ENCODE measurements at regions not wholly inside any gene's neighbourhood (a gene's known extent, or its start where the extent isn't known, plus 50 kb on each side); places are given as distances from the start of the nearest gene placed in this dataset.
"Not testable (repeated sequence)": the region's sequence is repeated elsewhere in the genome, so short reads cannot be mapped to it uniquely, and the experiment has no call there.

- FAIRE-seq = no peak
Measured at GRCh38 chr12:89225808-89226411, 126.4 kb downstream of the DUSP6 start.

GRCh38 chr12:89225401-89225800 is 126.9 kb downstream of the DUSP6 start:
- FAIRE-seq = no peak

GRCh38 chr12:89222580-89222979 is 129.7 kb downstream of the DUSP6 start:
- not testable (repeated sequence) for FAIRE-seq

GRCh38 chr12:89217472-89217871 is 134.8 kb downstream of the DUSP6 start:
- FAIRE-seq = no peak

GRCh38 chr12:89216211-89216952 is 135.9 kb downstream of the DUSP6 start:
- FAIRE-seq = no peak

GRCh38 chr12:89215196-89215595 is 137.1 kb downstream of the DUSP6 start:
- no peak for FAIRE-seq

- no peak for FAIRE-seq
Measured at GRCh38 chr12:89213747-89214146, 138.6 kb downstream of the DUSP6 start.

- FAIRE-seq = no peak
Measured at GRCh38 chr12:89213139-89213538, 139.2 kb downstream of the DUSP6 start.

GRCh38 chr12:89212339-89212771 is 139.9 kb downstream of the DUSP6 start:
- FAIRE-seq = no peak

- no peak for FAIRE-seq
Measured at GRCh38 chr12:89211456-89211855, 140.8 kb downstream of the DUSP6 start.

- no peak for FAIRE-seq
Measured at GRCh38 chr12:89210277-89210676, 142.0 kb downstream of the DUSP6 start.

- FAIRE-seq = no peak
Measured at GRCh38 chr12:89208661-89209096, 143.6 kb downstream of the DUSP6 start.

- no peak for FAIRE-seq
Measured at GRCh38 chr12:89206390-89206789, 145.9 kb downstream of the DUSP6 start.

GRCh38 chr12:89205517-89205916 is 146.8 kb downstream of the DUSP6 start:
- FAIRE-seq = no peak

- no peak for FAIRE-seq
Measured at GRCh38 chr12:89203144-89203543, 149.2 kb downstream of the DUSP6 start.

GRCh38 chr12:89200217-89200616 is 152.1 kb downstream of the DUSP6 start:
- FAIRE-seq = no peak

- no peak for FAIRE-seq
Measured at GRCh38 chr12:89195470-89195869, 156.8 kb downstream of the DUSP6 start.

- no peak for FAIRE-seq
Measured at GRCh38 chr12:89194683-89195082, 157.6 kb downstream of the DUSP6 start.

- FAIRE-seq = no peak
Measured at GRCh38 chr12:89192429-89192828, 159.9 kb downstream of the DUSP6 start.

GRCh38 chr12:89191597-89191996 is 160.7 kb downstream of the DUSP6 start:
- FAIRE-seq = not testable (repeated sequence)

- no peak for FAIRE-seq
Measured at GRCh38 chr12:89189448-89189847, 162.9 kb downstream of the DUSP6 start.

- no peak for FAIRE-seq
Measured at GRCh38 chr12:89187507-89187906, 164.8 kb downstream of the DUSP6 start.

- FAIRE-seq = no peak
Measured at GRCh38 chr12:89185889-89186288, 166.4 kb downstream of the DUSP6 start.

- FAIRE-seq = no peak
Measured at GRCh38 chr12:89185181-89185580, 167.1 kb downstream of the DUSP6 start.

- no peak for FAIRE-seq
Measured at GRCh38 chr12:89183985-89184435, 168.3 kb downstream of the DUSP6 start.
